Fibroblast of villous mesenchyme (primary cell): ENCODE measurements at regions not wholly inside any gene's neighbourhood (a gene's known extent, or its start where the extent isn't known, plus 50 kb on each side); places are given as distances from the start of the nearest gene placed in this dataset.

ENCODE experiments used
- DNase-seq: peaks from one replicate; pipeline ENCODE4 v3.0.0-alpha.2; 2010; ENCODE audit warnings: low read depth
- H3K4me3 ChIP-seq: 2 replicates; pipeline ENCODE4 v1.5.1; 2011; ENCODE audit warnings: low read depth, mild to moderate bottlenecking, low read length
- CTCF ChIP-seq: IDR thresholded peaks from 2 replicates; pipeline ENCODE4 v1.5.1; 2012; ENCODE audit warnings: low read depth, mild to moderate bottlenecking, low read length; ENCODE audit not compliant: insufficient read depth

- no peak for TF ChIP-seq CTCF
- peak; percentile 15 for DNase-seq
- H3K4me3 ChIP-seq, result no peak overlapping the region
Observed at GRCh38 chr6:170232186-170233002, 58.5 kb downstream of the DLL1 start.

GRCh38 chr6:170231293-170232185 lies 59.3 kb downstream of the DLL1 start:
- H3K4me3 ChIP-seq, result no peak overlapping the region
- no peak for TF ChIP-seq CTCF
- no peak for DNase-seq

- no peak for DNase-seq
- H3K4me3 ChIP-seq, result no peak overlapping the region
- no peak for TF ChIP-seq CTCF
Observed at GRCh38 chr6:170230520-170231292, 60.2 kb downstream of the DLL1 start.

- no peak overlapping the region for H3K4me3 ChIP-seq
- no peak for TF ChIP-seq CTCF
- no peak for DNase-seq
Observed at GRCh38 chr6:170229851-170230519, 60.9 kb downstream of the DLL1 start.

GRCh38 chr6:170229396-170229795 lies 61.5 kb downstream of the DLL1 start:
- DNase-seq, result no peak
- H3K4me3 ChIP-seq, result no peak overlapping the region
- TF ChIP-seq CTCF, result no peak

- no peak for DNase-seq
- TF ChIP-seq CTCF, result no peak
- H3K4me3 ChIP-seq, result no peak overlapping the region
Observed at GRCh38 chr6:170228946-170229310, 62.0 kb downstream of the DLL1 start.
